HCT116 (cell line): ENCODE measurements at regions not wholly inside any gene's neighbourhood (a gene's known extent, or its start where the extent isn't known, plus 50 kb on each side); places are given as distances from the start of the nearest gene placed in this dataset.

Experiments used
- ATAC-seq: fragments of 200-7000 bp; cut with Tn5 transposase; 2 replicates; pipeline ENCODE4 v1.9.1; 2020; ENCODE audit warnings: mild to moderate bottlenecking, moderate library complexity
- BruUV-seq: library from RNA; stranded (reverse); fragments of 400-500 nt; replicated peaks from 2 replicates; lab custom pipeline; 2021; lab: Mats Ljungman, UMichigan
- CTCF ChIA-PET: fragments of 300-600 bp; sonication (Branson Sonifier 250); formaldehyde crosslinking; loops from one replicate; lab custom pipeline; 2021; ENCODE audit warnings: antibody characterized with exemption; lab: Charles Lee
- POLR2A ChIA-PET: fragments of 300-600, 350-600 bp; sonication (Branson Sonifier 250); formaldehyde crosslinking; loops from one replicate; lab custom pipeline; 2021; ENCODE audit warnings: antibody characterized with exemption; lab: Charles Lee
- RAD21 ChIA-PET, 2 experiments: fragments of 300-600 bp; sonication (Branson Sonifier 250); formaldehyde crosslinking; loops; one replicate each; lab custom pipeline; 2023; ENCODE audit warnings: low total read pairs in 2 of 2; ENCODE audit not compliant: uncharacterized antibody in 2 of 2, unreplicated experiment in 2 of 2, low non-redundant PET in 1 of 2; lab: Charles Lee
- DNase-seq: peaks from one replicate; pipeline ENCODE4 v3.0.0-alpha.2; 2010; ENCODE audit warnings: low read depth, low spot score
- H2AFZ ChIP-seq: fragments of 200-600 bp; shearing (Covaris generic), sonication (generic); 2 replicates; pipeline ENCODE4 v1.6.1; 2017; ENCODE audit warnings: low read depth, mixed run types, mixed read lengths, antibody characterized with exemption, low read length; ENCODE audit not compliant: poor library complexity, severe bottlenecking
- H3K27ac ChIP-seq: 2 replicates; pipeline ENCODE4 v1.5.1; 2012; ENCODE audit warnings: low read depth, low read length
- H3K27me3 ChIP-seq: fragments of 200-600 bp; sonication (generic); 2 replicates; pipeline ENCODE4 v1.6.1; 2016; ENCODE audit warnings: mixed run types, low read length, mixed read lengths; ENCODE audit not compliant: insufficient read depth
- H3K36me3 ChIP-seq, 2 experiments: fragments of 200-500 bp in 1 of 2; fragments of 200-600 bp in 1 of 2; sonication (Bioruptor generic) in 1 of 2; sonication (generic) in 1 of 2; 2 replicates each; pipeline versions ENCODE4 v1.5.1 to v1.6.1; 2014 to 2016; ENCODE audit warnings: low read length in 2 of 2, inconsistent platforms in 1 of 2, mixed read lengths in 1 of 2, mixed run types in 1 of 2; ENCODE audit not compliant: insufficient read depth in 2 of 2, control insufficient read depth in 1 of 2
- H3K4me1 ChIP-seq, 2 experiments: fragments of 200-600 bp in 1 of 2; sonication (generic) in 1 of 2; 2 replicates each; pipeline versions ENCODE4 v1.5.1 to v1.6.1; 2012 to 2017; ENCODE audit warnings: low read length in 2 of 2, inconsistent platforms in 1 of 2, mild to moderate bottlenecking in 1 of 2, mixed read lengths in 1 of 2, mixed run types in 1 of 2, moderate library complexity in 1 of 2; ENCODE audit not compliant: insufficient read depth in 2 of 2, control insufficient read depth in 1 of 2
- H3K4me2 ChIP-seq: fragments of 200-600 bp; sonication (generic); 2 replicates; pipeline ENCODE4 v1.6.1; 2017; ENCODE audit warnings: mixed run types, low read length, mixed read lengths
- H3K4me3 ChIP-seq, 2 experiments: fragments of 200-600 bp in 1 of 2; sonication (generic) in 1 of 2; replicated peaks in 1 of 2; 2 replicates each; pipeline ENCODE4 v1.5.1; 2011 to 2016; ENCODE audit warnings: low read length in 2 of 2, control low read depth in 1 of 2, low read depth in 1 of 2, mild to moderate bottlenecking in 1 of 2, mixed read lengths in 1 of 2, mixed run types in 1 of 2
- H3K79me2 ChIP-seq: fragments of 200-600 bp; sonication (generic); 2 replicates; pipeline ENCODE4 v1.6.1; 2017; ENCODE audit warnings: mild to moderate bottlenecking, mixed run types, low read length, moderate library complexity, mixed read lengths; ENCODE audit not compliant: insufficient read depth
- H3K9ac ChIP-seq: fragments of 200-600 bp; sonication (generic); 2 replicates; pipeline ENCODE4 v1.6.1; 2016; ENCODE audit warnings: low read length, mixed read lengths
- H3K9me2 ChIP-seq: fragments of 200-600 bp; sonication (generic), shearing (Covaris generic); 2 replicates; pipeline ENCODE4 v1.6.1; 2017; ENCODE audit warnings: mixed run types, mild to moderate bottlenecking, moderate library complexity; ENCODE audit not compliant: insufficient read depth
- H3K9me3 ChIP-seq, 2 experiments: fragments of 200-500 bp in 1 of 2; fragments of 200-600 bp in 1 of 2; sonication (Bioruptor generic) in 1 of 2; sonication (generic) in 1 of 2; 2 replicates each; pipeline ENCODE4 v1.6.1; 2014 to 2017; ENCODE audit warnings: low read length in 2 of 2, mixed read lengths in 2 of 2, inconsistent platforms in 1 of 2, low read depth in 1 of 2, mild to moderate bottlenecking in 1 of 2, mixed run types in 1 of 2, moderate library complexity in 1 of 2; ENCODE audit not compliant: control insufficient read depth in 1 of 2, insufficient read depth in 1 of 2
- H4K20me1 ChIP-seq: fragments of 200-600 bp; sonication (generic), shearing (Covaris generic); 2 replicates; pipeline ENCODE4 v1.6.1; 2017; ENCODE audit warnings: mixed run types, mild to moderate bottlenecking, moderate library complexity; ENCODE audit not compliant: insufficient read depth
- ATF3 ChIP-seq: IDR thresholded peaks from 2 replicates; pipeline ENCODE4 v1.6.1; 2012
- CEBPB ChIP-seq: IDR thresholded peaks from 2 replicates; pipeline ENCODE4 v1.6.1; 2012; ENCODE audit warnings: low read depth
- CTCF ChIP-seq, 3 experiments: fragments of 200-600 bp in 1 of 3; sonication (generic) in 1 of 3; IDR thresholded peaks in 2 of 3; conservative IDR thresholded peaks in 1 of 3; 2 replicates each; pipeline ENCODE4 v1.5.1; 2012 to 2017; ENCODE audit warnings: low read depth in 2 of 3, low read length in 2 of 3, antibody characterized with exemption in 1 of 3, borderline replicate concordance in 1 of 3, control low read depth in 1 of 3, mild to moderate bottlenecking in 1 of 3, mixed read lengths in 1 of 3, mixed run types in 1 of 3, moderate library complexity in 1 of 3; ENCODE audit not compliant: insufficient read depth in 1 of 3
- EGR1 ChIP-seq: IDR thresholded peaks from 2 replicates; pipeline ENCODE4 v1.6.1; 2012; ENCODE audit warnings: low read depth
- ELF1 ChIP-seq: IDR thresholded peaks from 2 replicates; pipeline ENCODE4 v1.6.1; 2012; ENCODE audit warnings: low read depth, borderline replicate concordance
- EZH2phosphoT487 ChIP-seq: fragments of 200-600 bp; IDR thresholded peaks from 2 replicates; pipeline ENCODE4 v1.6.1; 2018; ENCODE audit warnings: antibody characterized with exemption, borderline replicate concordance
- FOSL1 ChIP-seq: IDR thresholded peaks from 2 replicates; pipeline ENCODE4 v1.6.1; 2012; ENCODE audit warnings: low read depth
- JUND ChIP-seq: IDR thresholded peaks from 2 replicates; pipeline ENCODE4 v1.6.1; 2012
- MAX ChIP-seq: IDR thresholded peaks from 2 replicates; pipeline ENCODE4 v1.6.1; 2012
- RAD21 ChIP-seq: IDR thresholded peaks from 2 replicates; pipeline ENCODE4 v1.6.1; 2012; ENCODE audit warnings: low read depth, mild to moderate bottlenecking
- REST ChIP-seq: IDR thresholded peaks from 2 replicates; pipeline ENCODE4 v1.6.1; 2012; ENCODE audit warnings: low read depth
- SIN3A ChIP-seq: IDR thresholded peaks from 2 replicates; pipeline ENCODE4 v1.6.1; 2012; ENCODE audit warnings: low read depth
- SRF ChIP-seq: IDR thresholded peaks from 2 replicates; pipeline ENCODE4 v1.6.1; 2012; ENCODE audit warnings: low read depth
- YY1 ChIP-seq: IDR thresholded peaks from 2 replicates; pipeline ENCODE4 v1.6.1; 2011; ENCODE audit warnings: low read length, low read depth, moderate library complexity, mild to moderate bottlenecking; ENCODE audit not compliant: insufficient replicate concordance; ENCODE audit errors: extremely low read depth
- ZBTB33 ChIP-seq: IDR thresholded peaks from 2 replicates; pipeline ENCODE4 v1.6.1; 2011; ENCODE audit warnings: mild to moderate bottlenecking, low read length, moderate library complexity; ENCODE audit not compliant: insufficient replicate concordance; ENCODE audit errors: extremely low read depth
- ZFX ChIP-seq: fragments of 450-650 bp; IDR thresholded peaks from 2 replicates; pipeline ENCODE4 v1.6.1; 2017
- intact Hi-C: fragments of 100-400 bp; cut with micrococcal nuclease; formaldehyde crosslinking; loops from 2 replicates; pipeline ENCODE4 v1.10.0; 2022

GRCh38 chr17:34487626-34488025, 91.8 kb upstream of the TMEM132E start (continued):
- TF ChIP-seq CTCF (IDR thresholded peaks at IDR 0.05 in 2 of 3, conservative IDR thresholded peaks at IDR 0.05 in 1 of 3; ENCODE audit: borderline replicate concordance in 1 of 3, insufficient read depth in 1 of 3, low read depth in 2 of 3, low read length in 2 of 3) (no peak), SIN3A (no peak), JUND (no peak), RAD21 (no peak), ZFX (no peak), YY1 (no peak)

- POLR2A ChIA-PET, result no interaction called here
- BruUV-seq, result no TSS peak
- DNase-seq, result no peak
- Histone ChIP-seq H3K27ac (no peak overlapping the region), H3K4me3 (no peak overlapping the region), H4K20me1 (no peaks in the 10 kb centered on the region), H3K36me3 (no peaks in the 10 kb centered on the region), H3K79me2 (no peaks in the 10 kb centered on the region), H3K4me1 (no peaks in the 10 kb centered on the region), H2AFZ (no peak overlapping the region), H3K9me2 (no peaks in the 10 kb centered on the region), H3K9me3 (no peaks in the 10 kb centered on the region), H3K27me3 (peaks cover 34% of the 10 kb centered on the region), H3K9ac (no peak overlapping the region), H3K4me2 (no peak overlapping the region)
- RAD21 ChIA-PET, result no interaction called here
- CTCF ChIA-PET, result no interaction called here
- ATAC-seq, result no peak
- intact Hi-C loops, result no loop called here
- TF ChIP-seq EZH2phosphoT487 (no peak), FOSL1 (no peak), REST (no peak), ZBTB33 (no peak), ELF1 (no peak), EGR1 (no peak), MAX (no peak), CEBPB (no peak), ATF3 (no peak), YY1 (no peak), CTCF (IDR thresholded peaks at IDR 0.05 in 2 of 3, conservative IDR thresholded peaks at IDR 0.05 in 1 of 3; ENCODE audit: borderline replicate concordance in 1 of 3, insufficient read depth in 1 of 3, low read depth in 2 of 3, low read length in 2 of 3) (no peak), SRF (no peak)
Observed at GRCh38 chr17:34486761-34487160, 92.6 kb upstream of the TMEM132E start.
